SK-N-SH (cell line): ENCODE measurements at regions not wholly inside any gene's neighbourhood (a gene's known extent, or its start where the extent isn't known, plus 50 kb on each side); places are given as distances from the start of the nearest gene placed in this dataset.
"Not testable (repeated sequence)": the region's sequence is repeated elsewhere in the genome, so short reads cannot be mapped to it uniquely, and the experiment has no call there.

Experiments
- CTCF ChIA-PET: fragments of 300-600, 350-600 bp; formaldehyde crosslinking; extraction: SDS; loops from one replicate; lab custom pipeline; 2021; lab: Yijun Ruan, JAX
- POLR2A ChIA-PET: fragments of 350-600 bp; sonication (Branson Sonifier 250); formaldehyde crosslinking; extraction: SDS; loops from one replicate; lab custom pipeline; 2020; ENCODE audit warnings: antibody characterized with exemption, inconsistent platforms; lab: Yijun Ruan, JAX
- DNase-seq: peaks from one replicate; pipeline ENCODE4 v3.0.0; 2012
- H2AFZ ChIP-seq: fragments of 200-600 bp; sonication (generic); 2 replicates; pipeline ENCODE4 v1.8.1; 2016; ENCODE audit warnings: antibody characterized with exemption, mild to moderate bottlenecking, low read depth
- H3F3A ChIP-seq: fragments of 200-600 bp; sonication (generic); replicated peaks from 2 replicates; pipeline ENCODE3; 2016; ENCODE audit warnings: antibody characterized with exemption, mild to moderate bottlenecking; ENCODE audit not compliant: insufficient read depth
- H3K27ac ChIP-seq, 2 experiments: fragments of 200-500 bp in 1 of 2; fragments of 200-600 bp in 1 of 2; sonication (Bioruptor generic) in 1 of 2; sonication (generic), shearing (Covaris generic) in 1 of 2; 2 replicates each; pipeline versions ENCODE4 v1.5.1 to v1.6.1; 2014 to 2016; ENCODE audit warnings: low read depth in 2 of 2, inconsistent platforms in 1 of 2, low read length in 1 of 2, mild to moderate bottlenecking in 1 of 2, mixed read lengths in 1 of 2
- H3K27me3 ChIP-seq: fragments of 200-600 bp; sonication (generic), shearing (Covaris generic); 2 replicates; pipeline ENCODE4 v1.6.1; 2016; ENCODE audit warnings: mixed run types; ENCODE audit not compliant: insufficient read depth
- H3K36me3 ChIP-seq, 2 experiments: fragments of 200-500 bp in 1 of 2; fragments of 200-600 bp in 1 of 2; sonication (Bioruptor generic) in 1 of 2; sonication (generic) in 1 of 2; replicated peaks in 1 of 2; 2 replicates each; pipeline versions ENCODE3 to v1.5.1; 2014 to 2016; ENCODE audit warnings: low read length in 1 of 2, mild to moderate bottlenecking in 1 of 2; ENCODE audit not compliant: insufficient read depth in 2 of 2, control insufficient read depth in 1 of 2
- H3K4me1 ChIP-seq, 2 experiments: fragments of 200-500 bp in 1 of 2; fragments of 200-600 bp in 1 of 2; sonication (Bioruptor generic) in 1 of 2; sonication (generic), shearing (Covaris generic) in 1 of 2; 2 replicates each; pipeline versions ENCODE4 v1.5.1 to v1.6.1; 2014 to 2016; ENCODE audit warnings: low read depth in 1 of 2, low read length in 1 of 2, mixed run types in 1 of 2; ENCODE audit not compliant: insufficient read depth in 2 of 2, control insufficient read depth in 1 of 2
- H3K4me2 ChIP-seq: fragments of 200-600 bp; sonication (generic), shearing (Covaris generic); 2 replicates; pipeline ENCODE4 v1.6.1; 2017; ENCODE audit warnings: mixed run types
- H3K4me3 ChIP-seq, 2 experiments: fragments of 200-500 bp in 1 of 2; fragments of 200-600 bp in 1 of 2; sonication (Bioruptor generic) in 1 of 2; sonication (generic), shearing (Covaris generic) in 1 of 2; 2 replicates each; pipeline versions ENCODE4 v1.5.1 to v1.8.1; 2014 to 2016; ENCODE audit warnings: low read depth in 2 of 2, inconsistent platforms in 1 of 2, low read length in 1 of 2, mild to moderate bottlenecking in 1 of 2, mixed read lengths in 1 of 2, moderate library complexity in 1 of 2
- H3K79me2 ChIP-seq: fragments of 200-600 bp; sonication (generic); 2 replicates; pipeline ENCODE4 v1.8.1; 2017; ENCODE audit warnings: mild to moderate bottlenecking; ENCODE audit not compliant: insufficient read depth
- H3K9ac ChIP-seq: fragments of 200-600 bp; sonication (generic); 2 replicates; pipeline ENCODE4 v1.6.1; 2017; ENCODE audit warnings: mixed run types
- H3K9me2 ChIP-seq: fragments of 200-600 bp; sonication (generic); 2 replicates; pipeline ENCODE4 v1.6.1; 2017; ENCODE audit warnings: mixed run types
- H3K9me3 ChIP-seq: fragments of 200-600 bp; sonication (generic); 2 replicates; pipeline ENCODE4 v1.6.1; 2017; ENCODE audit warnings: mixed run types, mild to moderate bottlenecking, moderate library complexity
- H4K20me1 ChIP-seq: fragments of 200-600 bp; sonication (generic); 2 replicates; pipeline ENCODE4 v1.6.1; 2017; ENCODE audit warnings: mild to moderate bottlenecking, mixed run types; ENCODE audit not compliant: insufficient read depth
- CHD2 ChIP-seq: fragments of 150-350 bp; IDR thresholded peaks from 2 replicates; pipeline ENCODE4 v1.6.1; 2018; ENCODE audit warnings: low read length; ENCODE audit not compliant: partially characterized antibody
- EZH2phosphoT487 ChIP-seq: fragments of 200-600 bp; sonication (generic); IDR thresholded peaks from 2 replicates; pipeline ENCODE4 v1.6.1; 2017; ENCODE audit warnings: low read depth, mixed run types, mild to moderate bottlenecking, antibody characterized with exemption, moderate library complexity, borderline replicate concordance
- FOSL2 ChIP-seq: IDR thresholded peaks from 2 replicates; pipeline ENCODE4 v1.4.0; 2012; ENCODE audit warnings: low read depth, mild to moderate bottlenecking, moderate library complexity, borderline replicate concordance
- MAX ChIP-seq: IDR thresholded peaks from 2 replicates; pipeline ENCODE4 v1.4.0; 2012; ENCODE audit warnings: low read depth
- NRF1 ChIP-seq: IDR thresholded peaks from 2 replicates; pipeline ENCODE4 v1.6.1; 2012; ENCODE audit warnings: low read depth, mild to moderate bottlenecking, low read length
- POLR2AphosphoS5 ChIP-seq: IDR thresholded peaks from 2 replicates; pipeline ENCODE4 v1.6.1; 2012; ENCODE audit warnings: low read depth, low read length
- RAD21 ChIP-seq: IDR thresholded peaks from 2 replicates; pipeline ENCODE4 v1.6.1; 2012; ENCODE audit warnings: mild to moderate bottlenecking, low read length
- RCOR1 ChIP-seq: fragments of 150-350 bp; IDR thresholded peaks from 2 replicates; pipeline ENCODE4 v1.6.1; 2017; ENCODE audit warnings: antibody characterized with exemption, low read length
- RFX5 ChIP-seq: IDR thresholded peaks from 2 replicates; pipeline ENCODE4 v1.6.1; 2012; ENCODE audit warnings: mild to moderate bottlenecking, improper control_type of control experiment, low read length
- TAF1 ChIP-seq: IDR thresholded peaks from 2 replicates; pipeline ENCODE4 v1.6.1; 2012; ENCODE audit warnings: low read depth, mild to moderate bottlenecking, low read length, moderate library complexity, borderline replicate concordance
- YY1 ChIP-seq: IDR thresholded peaks from 2 replicates; pipeline ENCODE4 v1.4.0; 2012; ENCODE audit warnings: low read depth, mild to moderate bottlenecking
- ZBTB33 ChIP-seq: IDR thresholded peaks from 2 replicates; pipeline ENCODE4 v1.4.0; 2012; ENCODE audit warnings: low read depth, borderline replicate concordance
- WGBS: methylation state at CpG from one replicate; pipeline ENCODE4 v1.1.6; 2017; ENCODE audit warnings: low lambda C conversion rate; 5-methylcytosine and 5-hydroxymethylcytosine counted together
- TF ChIP-seq, protein P1 (sequence below): fragments of 150-350 bp; IDR thresholded peaks from 2 replicates; pipeline ENCODE4 v1.6.1; 2016; ENCODE audit warnings: mild to moderate bottlenecking, low read depth, low read length

- TF ChIP-seq RFX5 (no peak), NRF1 (no peak), TAF1 (no peak), ZBTB33 (no peak)
Observed at GRCh38 chr7:98735801-98736200, 118.7 kb downstream of the NPTX2 start (continued).

GRCh38 chr7:98736461-98736860 is 119.4 kb downstream of the NPTX2 start:
- 65% methylated on average over 9 of the region's 9 CpGs for WGBS
- DNase-seq: not testable (repeated sequence)

GRCh38 chr7:98737176-98737575 is 120.1 kb downstream of the NPTX2 start:
- H3K9me3 ChIP-seq: no peaks in the 10 kb centered on the region; the same call in 1 of the 2 replicates
- no peaks in the 10 kb centered on the region for H3K9me2 ChIP-seq
- WGBS: 30% methylated on average over 8 of the region's 8 CpGs
- no peak overlapping the region for H3K27ac ChIP-seq
- no peak overlapping the region for H2AFZ ChIP-seq
- H3F3A ChIP-seq: no peaks in the 10 kb centered on the region
- TF ChIP-seq CHD2 (no peak), RCOR1 (no peak), YY1 (no peak), POLR2AphosphoS5 (no peak), MAX (no peak), FOSL2 (no peak), RAD21 (no peak), EZH2phosphoT487 (no peak)
- TF ChIP-seq, protein P1, sequence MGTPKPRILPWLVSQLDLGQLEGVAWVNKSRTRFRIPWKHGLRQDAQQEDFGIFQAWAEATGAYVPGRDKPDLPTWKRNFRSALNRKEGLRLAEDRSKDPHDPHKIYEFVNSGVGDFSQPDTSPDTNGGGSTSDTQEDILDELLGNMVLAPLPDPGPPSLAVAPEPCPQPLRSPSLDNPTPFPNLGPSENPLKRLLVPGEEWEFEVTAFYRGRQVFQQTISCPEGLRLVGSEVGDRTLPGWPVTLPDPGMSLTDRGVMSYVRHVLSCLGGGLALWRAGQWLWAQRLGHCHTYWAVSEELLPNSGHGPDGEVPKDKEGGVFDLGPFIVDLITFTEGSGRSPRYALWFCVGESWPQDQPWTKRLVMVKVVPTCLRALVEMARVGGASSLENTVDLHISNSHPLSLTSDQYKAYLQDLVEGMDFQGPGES: no peak
- H3K4me1 ChIP-seq: no peaks in the 10 kb centered on the region
- no peaks in the 10 kb centered on the region for H3K79me2 ChIP-seq
- POLR2A ChIA-PET: no interaction called here
- no peak for DNase-seq
- H3K27me3 ChIP-seq: no peaks in the 10 kb centered on the region
- CTCF ChIA-PET: interaction anchor here (7.9 kb wide), 1 partner anchor 9 kb away, joined by 89 read pairs; no protein-coding TSS in a partner anchor
- H3K36me3 ChIP-seq: no peaks in the 10 kb centered on the region
- H3K4me3 ChIP-seq: no peak overlapping the region
- H4K20me1 ChIP-seq: no peaks in the 10 kb centered on the region
- H3K9ac ChIP-seq: no peak overlapping the region
- no peak overlapping the region for H3K4me2 ChIP-seq

More at GRCh38 chr7:98736461-98736860, 119.4 kb downstream of the NPTX2 start:
- H3K36me3 ChIP-seq, H3K27me3 ChIP-seq, H2AFZ ChIP-seq, H3K9me2 ChIP-seq, H3K4me1 ChIP-seq, H3K9me3 ChIP-seq, POLR2A ChIA-PET, H4K20me1 ChIP-seq, H3K79me2 ChIP-seq, H3K9ac ChIP-seq, H3K4me3 ChIP-seq, H3K27ac ChIP-seq, H3K4me2 ChIP-seq, H3F3A ChIP-seq: not testable (repeated sequence)
- CTCF ChIA-PET: interaction anchor here (0.7 to 7.9 kb wide), 2 partner anchors 9 to 45 kb away, joined by 3 to 89 read pairs; no protein-coding TSS in a partner anchor
